H1 (cell line): ENCODE measurements at regions not wholly inside any gene's neighbourhood (a gene's known extent, or its start where the extent isn't known, plus 50 kb on each side); places are given as distances from the start of the nearest gene placed in this dataset.
A peak's percentile ranks its signal among the peaks of the same experiment; 100 is the strongest.

Experiments
- CTCF ChIA-PET: fragments of 300-600 bp; sonication (Branson Sonifier 250); formaldehyde crosslinking; loops from one replicate; lab custom pipeline; 2021; ENCODE audit not compliant: partially characterized antibody; lab: Charles Lee
- POLR2A ChIA-PET: fragments of 300-600 bp; sonication (Branson Sonifier 250); formaldehyde crosslinking; loops from one replicate; lab custom pipeline; 2021; ENCODE audit warnings: inconsistent platforms; ENCODE audit not compliant: partially characterized antibody; lab: Charles Lee
- DNase-seq, 2 experiments: peaks; one replicate each; pipeline versions ENCODE4 v3.0.0 to v3.0.0-alpha.2; 2010 to 2022; ENCODE audit warnings: low spot score in 2 of 2, low read depth in 1 of 2, mixed read lengths in 1 of 2
- FAIRE-seq: peaks from 2 replicates; lab custom pipeline; 2011; peaks lifted over from hg19 to GRCh38; lab: Jason Lieb, UNC
- H2AFZ ChIP-seq: 2 replicates; pipeline ENCODE4 v1.8.1; 2012; ENCODE audit warnings: low read length, inconsistent platforms
- H2AK5ac ChIP-seq: 2 replicates; pipeline ENCODE4 v1.6.1; 2013; ENCODE audit warnings: low read depth, low read length
- H2BK120ac ChIP-seq: replicated peaks from 2 replicates; pipeline ENCODE3; 2013; ENCODE audit warnings: low read depth, low read length, inconsistent platforms
- H2BK12ac ChIP-seq: 2 replicates; pipeline ENCODE4 v1.6.1; 2013; ENCODE audit warnings: low read depth, low read length
- H2BK15ac ChIP-seq: 2 replicates; pipeline ENCODE4 v1.6.1; 2013; ENCODE audit warnings: low read length
- H2BK20ac ChIP-seq: 2 replicates; pipeline ENCODE4 v1.6.1; 2013; ENCODE audit warnings: low read length
- H2BK5ac ChIP-seq: 2 replicates; pipeline ENCODE4 v1.6.1; 2013; ENCODE audit warnings: low read depth, low read length
- H3K14ac ChIP-seq: 2 replicates; pipeline ENCODE4 v1.6.1; 2013; ENCODE audit warnings: inconsistent platforms; ENCODE audit not compliant: insufficient read length
- H3K18ac ChIP-seq: 2 replicates; pipeline ENCODE4 v1.6.1; 2013; ENCODE audit warnings: low read length; ENCODE audit errors: extremely low read depth
- H3K23ac ChIP-seq: 2 replicates; pipeline ENCODE4 v1.6.1; 2013; ENCODE audit warnings: inconsistent platforms; ENCODE audit not compliant: insufficient read length
- H3K23me2 ChIP-seq: 2 replicates; pipeline ENCODE4 v1.6.1; 2013; ENCODE audit warnings: low read depth, low read length
- H3K27ac ChIP-seq: 2 replicates; pipeline ENCODE4 v1.6.1; 2011; ENCODE audit warnings: low read depth, low read length, inconsistent platforms
- H3K27me3 ChIP-seq, 4 experiments: replicated peaks in 1 of 4; 1 replicate in 1 of 4; 2 replicates in 3 of 4; pipeline versions ENCODE4 v1.6.1 to v1.8.1; 2011 to 2013; ENCODE audit warnings: low read length in 3 of 4, mild to moderate bottlenecking in 3 of 4, inconsistent platforms in 2 of 4, mixed read lengths in 2 of 4, moderate library complexity in 1 of 4; ENCODE audit not compliant: control insufficient read depth in 3 of 4, insufficient read depth in 3 of 4; ENCODE audit errors: extremely low read depth in 1 of 4
- H3K36me3 ChIP-seq, 4 experiments: 2 replicates each; pipeline versions ENCODE4 v1.6.1 to v1.8.1; 2011 to 2013; ENCODE audit warnings: mild to moderate bottlenecking in 4 of 4, low read length in 3 of 4, moderate library complexity in 2 of 4, control low read depth in 1 of 4, inconsistent platforms in 1 of 4; ENCODE audit not compliant: insufficient read depth in 4 of 4, control insufficient read depth in 2 of 4
- H3K4ac ChIP-seq: replicated peaks from 2 replicates; pipeline ENCODE3; 2013; ENCODE audit warnings: low read length, low read depth, mixed read lengths, inconsistent platforms; ENCODE audit not compliant: insufficient read length
- H3K4me1 ChIP-seq, 4 experiments: replicated peaks in 1 of 4; 1 replicate in 1 of 4; 2 replicates in 3 of 4; pipeline versions ENCODE4 v1.6.1 to v1.8.1; 2011 to 2013; ENCODE audit warnings: low read length in 3 of 4, inconsistent platforms in 2 of 4, mixed read lengths in 1 of 4; ENCODE audit not compliant: insufficient read depth in 4 of 4, control insufficient read depth in 3 of 4
- H3K4me2 ChIP-seq, 2 experiments: 2 replicates each; pipeline versions ENCODE4 v1.6.1 to v1.8.1; 2011 to 2013; ENCODE audit warnings: low read depth in 2 of 2, low read length in 2 of 2, control low read depth in 1 of 2, inconsistent platforms in 1 of 2, mild to moderate bottlenecking in 1 of 2; ENCODE audit not compliant: insufficient read depth in 1 of 2
- H3K4me3 ChIP-seq, 4 experiments: fragments of 200-600, 300-600 bp in 1 of 4; sonication (generic), shearing (Covaris generic), sonication (Bioruptor Twin) in 1 of 4; 2 replicates each; pipeline versions ENCODE4 v1.5.1 to v1.8.1; 2011 to 2016; ENCODE audit warnings: low read length in 4 of 4, low read depth in 3 of 4, control low read depth in 2 of 4, inconsistent platforms in 2 of 4, mild to moderate bottlenecking in 2 of 4, mixed read lengths in 1 of 4, moderate library complexity in 1 of 4; ENCODE audit not compliant: insufficient read depth in 2 of 4; ENCODE audit errors: extremely low read depth in 1 of 4
- H3K56ac ChIP-seq: replicated peaks from 2 replicates; pipeline ENCODE3; 2013; ENCODE audit warnings: low read depth, mild to moderate bottlenecking, mixed read lengths, low read length, inconsistent platforms; ENCODE audit not compliant: insufficient read length
- H3K79me1 ChIP-seq: 2 replicates; pipeline ENCODE4 v1.6.1; 2013; ENCODE audit warnings: low read depth, low read length, control low read depth
- H3K79me2 ChIP-seq, 2 experiments: 2 replicates each; pipeline versions ENCODE4 v1.6.1 to v1.8.1; 2012 to 2013; ENCODE audit warnings: low read length in 2 of 2, mild to moderate bottlenecking in 2 of 2, inconsistent platforms in 1 of 2; ENCODE audit not compliant: insufficient read depth in 2 of 2, control insufficient read depth in 1 of 2
- H3K9ac ChIP-seq, 4 experiments: replicated peaks in 1 of 4; 1 replicate in 1 of 4; 2 replicates in 3 of 4; pipeline versions ENCODE4 v1.6.1 to v1.8.1; 2011 to 2013; ENCODE audit warnings: low read depth in 3 of 4, low read length in 3 of 4, control low read depth in 2 of 4, mild to moderate bottlenecking in 2 of 4, moderate library complexity in 2 of 4, inconsistent platforms in 1 of 4; ENCODE audit errors: extremely low read depth in 1 of 4
- H3K9me3 ChIP-seq, 2 experiments: 2 replicates each; pipeline versions ENCODE4 v1.6.1 to v1.8.1; 2012 to 2013; ENCODE audit warnings: mild to moderate bottlenecking in 2 of 2, moderate library complexity in 2 of 2, control low read depth in 1 of 2, inconsistent platforms in 1 of 2, low read depth in 1 of 2, low read length in 1 of 2, mixed read lengths in 1 of 2; ENCODE audit not compliant: insufficient read depth in 2 of 2
- H4K20me1 ChIP-seq, 2 experiments: replicated peaks in 1 of 2; 2 replicates each; pipeline versions ENCODE3 to v1.8.1; 2011 to 2013; ENCODE audit warnings: inconsistent platforms in 2 of 2, low read length in 2 of 2, mild to moderate bottlenecking in 1 of 2; ENCODE audit not compliant: insufficient read depth in 2 of 2, control insufficient read depth in 1 of 2
- H4K5ac ChIP-seq: 2 replicates; pipeline ENCODE4 v1.6.1; 2013; ENCODE audit warnings: low read length, low read depth, mixed read lengths, inconsistent platforms; ENCODE audit not compliant: insufficient read length
- H4K8ac ChIP-seq: 2 replicates; pipeline ENCODE4 v1.8.0; 2013; ENCODE audit warnings: mild to moderate bottlenecking, moderate library complexity, low read length, inconsistent platforms; ENCODE audit not compliant: insufficient read depth; ENCODE audit errors: extremely low read depth
- H4K91ac ChIP-seq: replicated peaks from 2 replicates; pipeline ENCODE3; 2013; ENCODE audit warnings: low read length, mixed read lengths, inconsistent platforms; ENCODE audit not compliant: insufficient read length
- BRCA1 ChIP-seq: IDR thresholded peaks from 2 replicates; pipeline ENCODE4 v1.6.1; 2012; ENCODE audit warnings: low read depth, low read length, improper control_type of control experiment
- CTBP2 ChIP-seq: IDR thresholded peaks from 2 replicates; pipeline ENCODE4 v1.7.0; 2011; ENCODE audit warnings: borderline replicate concordance, mild to moderate bottlenecking, moderate library complexity, mixed read lengths, low read length; ENCODE audit not compliant: insufficient read depth, insufficient read length
- EZH2 ChIP-seq: fragments of 200-600 bp; sonication (generic); IDR thresholded peaks from 2 replicates; pipeline ENCODE4 v1.7.1; 2012; ENCODE audit warnings: low read depth, mild to moderate bottlenecking, moderate library complexity, low read length, inconsistent platforms; ENCODE audit not compliant: severe bottlenecking
- HDAC2 ChIP-seq, 2 experiments: fragments of 300-600 bp in 1 of 2; sonication (generic) in 1 of 2; IDR thresholded peaks; 2 replicates each; pipeline ENCODE4 v1.6.1; 2011 to 2012; ENCODE audit warnings: low read depth in 2 of 2, low read length in 2 of 2, mild to moderate bottlenecking in 2 of 2, moderate library complexity in 2 of 2, borderline replicate concordance in 1 of 2, inconsistent platforms in 1 of 2
- NRF1 ChIP-seq: IDR thresholded peaks from 2 replicates; pipeline ENCODE4 v1.6.1; 2011; ENCODE audit warnings: mild to moderate bottlenecking, low read depth, low read length, improper control_type of control experiment
- RAD21 ChIP-seq, 2 experiments: IDR thresholded peaks in 1 of 2; conservative IDR thresholded peaks in 1 of 2; 2 replicates each; pipeline ENCODE4 v1.6.1; 2011; ENCODE audit warnings: low read depth in 2 of 2, low read length in 2 of 2, improper control_type of control experiment in 1 of 2, inconsistent platforms in 1 of 2, mild to moderate bottlenecking in 1 of 2, moderate library complexity in 1 of 2
- RBBP5 ChIP-seq: IDR thresholded peaks from 2 replicates; pipeline ENCODE4 v1.7.1; 2012; ENCODE audit warnings: low read depth, mild to moderate bottlenecking, inconsistent platforms, low read length, moderate library complexity, borderline replicate concordance
- WGBS, 2 experiments: shearing (Covaris generic) in 1 of 2; methylation state at CpG; one replicate each; pipeline versions ENCODE4 v1.1.6 to v1.1.7; 2013 to 2015; ENCODE audit warnings: low lambda C conversion rate in 2 of 2, mixed read lengths in 2 of 2, inconsistent platforms in 1 of 2, low coverage in 1 of 2, missing lambda C conversion rate in 1 of 2; ENCODE audit not compliant: insufficient replicate concordance in 2 of 2, insufficient coverage in 1 of 2, insufficient read length in 1 of 2; ENCODE audit errors: extremely low coverage in 1 of 2, missing lambda C conversion rate in 1 of 2; 5-methylcytosine and 5-hydroxymethylcytosine counted together
- TF ChIP-seq, protein P1 (sequence below): IDR thresholded peaks from 2 replicates; pipeline ENCODE4 v1.6.1; 2012; ENCODE audit warnings: low read length, inconsistent platforms

DNA sequence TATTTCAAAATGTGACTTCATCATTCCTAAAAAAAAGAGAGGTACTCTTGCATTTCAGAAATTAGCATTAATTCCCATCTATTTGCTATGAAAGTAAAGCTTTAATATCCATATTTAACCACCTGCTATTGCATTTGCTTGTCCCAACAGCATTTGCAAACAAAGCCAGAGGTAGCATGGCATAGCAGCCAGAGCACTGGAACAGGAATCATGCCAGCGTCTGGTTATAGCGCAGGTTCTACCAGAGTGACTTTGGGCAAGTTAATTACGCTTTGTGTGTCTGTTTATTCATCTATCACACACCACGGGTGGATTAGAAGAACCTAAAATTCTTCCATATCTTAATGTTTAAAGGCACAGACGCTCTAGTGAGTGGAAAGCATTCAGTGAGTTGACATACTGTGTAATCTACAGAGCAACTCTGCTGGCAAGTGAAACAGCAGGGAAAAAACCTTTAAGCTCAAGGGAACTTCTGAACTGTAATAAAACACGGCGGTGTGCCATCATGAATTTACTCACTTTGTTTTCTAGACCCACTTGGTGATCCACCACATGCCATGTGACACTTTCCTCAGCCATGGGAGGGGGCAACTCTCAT lies 76.6 kb upstream of the QRFPR start:
- H3K18ac ChIP-seq, result no peak overlapping the region
- no peak overlapping the region for H2BK15ac ChIP-seq
- H3K27me3 ChIP-seq, result no peaks in the 10 kb centered on the region
- no peaks in the 10 kb centered on the region for H3K79me2 ChIP-seq
- H2BK20ac ChIP-seq, result no peak overlapping the region
- no peak overlapping the region for H4K5ac ChIP-seq
- H3K27ac ChIP-seq, result no peak overlapping the region
- no peaks in the 10 kb centered on the region for H3K9me3 ChIP-seq
- no peak overlapping the region for H4K8ac ChIP-seq
- no peak overlapping the region for H3K4me2 ChIP-seq
- H3K4me1 ChIP-seq, result peaks cover 0 to 5% (median 5%) of the 10 kb centered on the region in 4 experiments; a peak in 3 of 7 replicates
- no peak overlapping the region for H3K4ac ChIP-seq
- H3K4me3 ChIP-seq, result no peak overlapping the region
- no peaks in the 10 kb centered on the region for H3K36me3 ChIP-seq
- H3K23me2 ChIP-seq, result no peaks in the 10 kb centered on the region
- POLR2A ChIA-PET, result no interaction called here
- no peaks in the 10 kb centered on the region for H3K79me1 ChIP-seq
- H2BK120ac ChIP-seq, result no peak overlapping the region
- H3K23ac ChIP-seq, result no peak overlapping the region
- no peak overlapping the region for H4K91ac ChIP-seq
- 90% methylated on average over 7 of the region's 7 CpGs; no CpG with 5 or more reads in 1 of the 2 experiments for WGBS, 2 experiments
- FAIRE-seq (no peak), DNase-seq (no peak)
- no peak overlapping the region for H2BK5ac ChIP-seq
- H2BK12ac ChIP-seq, result no peak overlapping the region
- H2AK5ac ChIP-seq, result no peak overlapping the region
- no peak overlapping the region for H3K14ac ChIP-seq
- no peaks in the 10 kb centered on the region for H4K20me1 ChIP-seq
- H2AFZ ChIP-seq, result peak overlapping the region; percentile 45; the same call in 1 of the 2 replicates
- CTCF ChIA-PET, result interaction anchor here (0.8 to 2.4 kb wide), 4 partner anchors 19 to 195 kb away, joined by 3 to 7 read pairs (median 4); no protein-coding TSS in a partner anchor
- no peak overlapping the region for H3K56ac ChIP-seq
- no peak for TF ChIP-seq RAD21 (IDR thresholded peaks at IDR 0.05 in 1 of 2, conservative IDR thresholded peaks at IDR 0.05 in 1 of 2; ENCODE audit: low read depth in 2 of 2, low read length in 2 of 2)
- no peak for TF ChIP-seq NRF1
- TF ChIP-seq HDAC2 (IDR thresholded peaks at IDR 0.05; ENCODE audit: borderline replicate concordance in 1 of 2, low read depth in 2 of 2, low read length in 2 of 2), result no peak
- TF ChIP-seq RBBP5, result no peak
- TF ChIP-seq BRCA1, result no peak
- TF ChIP-seq, protein P1, sequence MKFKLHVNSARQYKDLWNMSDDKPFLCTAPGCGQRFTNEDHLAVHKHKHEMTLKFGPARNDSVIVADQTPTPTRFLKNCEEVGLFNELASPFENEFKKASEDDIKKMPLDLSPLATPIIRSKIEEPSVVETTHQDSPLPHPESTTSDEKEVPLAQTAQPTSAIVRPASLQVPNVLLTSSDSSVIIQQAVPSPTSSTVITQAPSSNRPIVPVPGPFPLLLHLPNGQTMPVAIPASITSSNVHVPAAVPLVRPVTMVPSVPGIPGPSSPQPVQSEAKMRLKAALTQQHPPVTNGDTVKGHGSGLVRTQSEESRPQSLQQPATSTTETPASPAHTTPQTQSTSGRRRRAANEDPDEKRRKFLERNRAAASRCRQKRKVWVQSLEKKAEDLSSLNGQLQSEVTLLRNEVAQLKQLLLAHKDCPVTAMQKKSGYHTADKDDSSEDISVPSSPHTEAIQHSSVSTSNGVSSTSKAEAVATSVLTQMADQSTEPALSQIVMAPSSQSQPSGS, result no peak
- no peak for TF ChIP-seq EZH2
- TF ChIP-seq CTBP2, result no peak
- no peak overlapping the region for H3K9ac ChIP-seq
